HEK293T (cell line): ENCODE measurements at regions not wholly inside any gene's neighbourhood (a gene's known extent, or its start where the extent isn't known, plus 50 kb on each side); places are given as distances from the start of the nearest gene placed in this dataset.

Experiments
- ARNT ChIP-seq: fragments of 450-650 bp; IDR thresholded peaks from 2 replicates; pipeline ENCODE4 v1.6.1; 2017; ENCODE audit warnings: mild to moderate bottlenecking
- FOXK2 ChIP-seq: fragments of 450-650 bp; IDR thresholded peaks from 2 replicates; pipeline ENCODE4 v1.6.1; 2016; ENCODE audit warnings: mild to moderate bottlenecking
- FOXM1 ChIP-seq: fragments of 450-650 bp; IDR thresholded peaks from 2 replicates; pipeline ENCODE4 v1.6.1; 2017; ENCODE audit warnings: mild to moderate bottlenecking, borderline replicate concordance
- HDGF ChIP-seq: fragments of 450-650 bp; IDR thresholded peaks from 2 replicates; pipeline ENCODE4 v1.6.1; 2017; ENCODE audit warnings: antibody characterized with exemption, borderline replicate concordance
- NFRKB ChIP-seq: fragments of 450-650 bp; IDR thresholded peaks from 2 replicates; pipeline ENCODE4 v1.6.1; 2016; ENCODE audit warnings: mild to moderate bottlenecking, moderate library complexity
- SP1 ChIP-seq: fragments of 450-650 bp; IDR thresholded peaks from 2 replicates; pipeline ENCODE4 v1.6.1; 2017
- TARDBP ChIP-seq: fragments of 450-650 bp; IDR thresholded peaks from 2 replicates; pipeline ENCODE4 v1.6.1; 2016
- TF ChIP-seq, protein P1 (sequence below): fragments of 450-650 bp; IDR thresholded peaks from 2 replicates; pipeline ENCODE4 v1.6.1; 2016

- TF ChIP-seq SP1: no peak
- no peak for TF ChIP-seq TARDBP
- no peak for TF ChIP-seq FOXM1
- no peak for TF ChIP-seq HDGF
- no peak for TF ChIP-seq FOXK2
- TF ChIP-seq, protein P1, sequence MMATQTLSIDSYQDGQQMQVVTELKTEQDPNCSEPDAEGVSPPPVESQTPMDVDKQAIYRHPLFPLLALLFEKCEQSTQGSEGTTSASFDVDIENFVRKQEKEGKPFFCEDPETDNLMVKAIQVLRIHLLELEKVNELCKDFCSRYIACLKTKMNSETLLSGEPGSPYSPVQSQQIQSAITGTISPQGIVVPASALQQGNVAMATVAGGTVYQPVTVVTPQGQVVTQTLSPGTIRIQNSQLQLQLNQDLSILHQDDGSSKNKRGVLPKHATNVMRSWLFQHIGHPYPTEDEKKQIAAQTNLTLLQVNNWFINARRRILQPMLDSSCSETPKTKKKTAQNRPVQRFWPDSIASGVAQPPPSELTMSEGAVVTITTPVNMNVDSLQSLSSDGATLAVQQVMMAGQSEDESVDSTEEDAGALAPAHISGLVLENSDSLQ: no peak
- no peak for TF ChIP-seq NFRKB
- TF ChIP-seq ARNT: no peak
Measured at GRCh38 chr2:2848198-2848597, 517.1 kb upstream of the MYT1L start.
